ENCODE measurements at regions not wholly inside any gene's neighbourhood (a gene's known extent, or its start where the extent isn't known, plus 50 kb on each side); places are given as distances from the start of the nearest gene placed in this dataset.

GRCh38 chr9:129322022-129322621 lies 144.1 kb upstream of the IER5L start:
- TF ChIP-seq CTCF (conservative IDR thresholded peaks at IDR 0.05; ENCODE audit: low read depth, low read length) (no peak), SMC3 (IDR thresholded peaks at IDR 0.05; ENCODE audit: low read depth, low read length) (no peak), MXI1 (IDR thresholded peaks at IDR 0.05; ENCODE audit: borderline replicate concordance, low read depth, low read length) (no peak), RAD21 (IDR thresholded peaks at IDR 0.05; ENCODE audit: low read length) (no peak), POLR2A (IDR thresholded peaks at IDR 0.05; ENCODE audit: low read depth, low read length) (no peak), FOS (IDR thresholded peaks at IDR 0.05; ENCODE audit: low read depth, low read length) (no peak), USF2 (IDR thresholded peaks at IDR 0.05; ENCODE audit: low read depth, low read length) (no peak), MAFK (IDR thresholded peaks at IDR 0.05; ENCODE audit: low read depth, low read length) (no peak), CEBPB (IDR thresholded peaks at IDR 0.05; ENCODE audit: low read depth, low read length) (no peak), CHD1 (IDR thresholded peaks at IDR 0.05; ENCODE audit: low read depth, low read length) (no peak), BHLHE40 (IDR thresholded peaks at IDR 0.05; ENCODE audit: low read depth, low read length) (no peak)
